Esophagus muscularis mucosa (tissue), 4 donors: ENCODE measurements at regions not wholly inside any gene's neighbourhood (a gene's known extent, or its start where the extent isn't known, plus 50 kb on each side); places are given as distances from the start of the nearest gene placed in this dataset.

ENCODE experiments used
- CTCF ChIP-seq, 3 experiments: fragments of 200-600 bp in 2 of 3; fragments of 450-650 bp in 1 of 3; sonication (generic) in 2 of 3; IDR thresholded peaks; one replicate each; pipeline ENCODE4 v1.5.1; 2017 to 2019; ENCODE audit warnings: antibody characterized with exemption in 3 of 3, mild to moderate bottlenecking in 2 of 3, moderate library complexity in 1 of 3
- EP300 ChIP-seq: sonication (generic); formaldehyde crosslinking; IDR thresholded peaks from one replicate; pipeline ENCODE4 v1.6.1; 2017; ENCODE audit warnings: antibody characterized with exemption
- POLR2A ChIP-seq: fragments of 450-650 bp; IDR thresholded peaks from one replicate; pipeline ENCODE4 v1.6.1; 2017; ENCODE audit warnings: antibody characterized with exemption, moderate library complexity, mild to moderate bottlenecking, low read depth
- POLR2AphosphoS5 ChIP-seq, 2 donors: sonication (generic); formaldehyde crosslinking; IDR thresholded peaks; one replicate each; pipeline ENCODE4 v1.6.1; 2017; ENCODE audit warnings: antibody characterized with exemption in 2 of 2

GRCh38 chrX:13955095-13955647 lies 74.5 kb downstream of the GEMIN8 start:
- TF ChIP-seq POLR2AphosphoS5 (IDR thresholded peaks at IDR 0.05): no peak
- TF ChIP-seq CTCF (IDR thresholded peaks at IDR 0.05): no peak
- TF ChIP-seq POLR2A: no peak
- TF ChIP-seq EP300: no peak
